ENCODE measurements at regions not wholly inside any gene's neighbourhood (a gene's known extent, or its start where the extent isn't known, plus 50 kb on each side); places are given as distances from the start of the nearest gene placed in this dataset.

- TF ChIP-seq, protein P1, sequence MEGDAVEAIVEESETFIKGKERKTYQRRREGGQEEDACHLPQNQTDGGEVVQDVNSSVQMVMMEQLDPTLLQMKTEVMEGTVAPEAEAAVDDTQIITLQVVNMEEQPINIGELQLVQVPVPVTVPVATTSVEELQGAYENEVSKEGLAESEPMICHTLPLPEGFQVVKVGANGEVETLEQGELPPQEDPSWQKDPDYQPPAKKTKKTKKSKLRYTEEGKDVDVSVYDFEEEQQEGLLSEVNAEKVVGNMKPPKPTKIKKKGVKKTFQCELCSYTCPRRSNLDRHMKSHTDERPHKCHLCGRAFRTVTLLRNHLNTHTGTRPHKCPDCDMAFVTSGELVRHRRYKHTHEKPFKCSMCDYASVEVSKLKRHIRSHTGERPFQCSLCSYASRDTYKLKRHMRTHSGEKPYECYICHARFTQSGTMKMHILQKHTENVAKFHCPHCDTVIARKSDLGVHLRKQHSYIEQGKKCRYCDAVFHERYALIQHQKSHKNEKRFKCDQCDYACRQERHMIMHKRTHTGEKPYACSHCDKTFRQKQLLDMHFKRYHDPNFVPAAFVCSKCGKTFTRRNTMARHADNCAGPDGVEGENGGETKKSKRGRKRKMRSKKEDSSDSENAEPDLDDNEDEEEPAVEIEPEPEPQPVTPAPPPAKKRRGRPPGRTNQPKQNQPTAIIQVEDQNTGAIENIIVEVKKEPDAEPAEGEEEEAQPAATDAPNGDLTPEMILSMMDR (IDR thresholded peaks at IDR 0.05): no peak
- TF ChIP-seq POLR2A (IDR thresholded peaks at IDR 0.05): no peak
Observed at GRCh38 chr21:14759285-14759684, 213.2 kb upstream of the SAMSN1 start.
